ENCODE measurements at regions not wholly inside any gene's neighbourhood (a gene's known extent, or its start where the extent isn't known, plus 50 kb on each side); places are given as distances from the start of the nearest gene placed in this dataset.
"Not testable (repeated sequence)": the region's sequence is repeated elsewhere in the genome, so short reads cannot be mapped to it uniquely, and the experiment has no call there.

DNA sequence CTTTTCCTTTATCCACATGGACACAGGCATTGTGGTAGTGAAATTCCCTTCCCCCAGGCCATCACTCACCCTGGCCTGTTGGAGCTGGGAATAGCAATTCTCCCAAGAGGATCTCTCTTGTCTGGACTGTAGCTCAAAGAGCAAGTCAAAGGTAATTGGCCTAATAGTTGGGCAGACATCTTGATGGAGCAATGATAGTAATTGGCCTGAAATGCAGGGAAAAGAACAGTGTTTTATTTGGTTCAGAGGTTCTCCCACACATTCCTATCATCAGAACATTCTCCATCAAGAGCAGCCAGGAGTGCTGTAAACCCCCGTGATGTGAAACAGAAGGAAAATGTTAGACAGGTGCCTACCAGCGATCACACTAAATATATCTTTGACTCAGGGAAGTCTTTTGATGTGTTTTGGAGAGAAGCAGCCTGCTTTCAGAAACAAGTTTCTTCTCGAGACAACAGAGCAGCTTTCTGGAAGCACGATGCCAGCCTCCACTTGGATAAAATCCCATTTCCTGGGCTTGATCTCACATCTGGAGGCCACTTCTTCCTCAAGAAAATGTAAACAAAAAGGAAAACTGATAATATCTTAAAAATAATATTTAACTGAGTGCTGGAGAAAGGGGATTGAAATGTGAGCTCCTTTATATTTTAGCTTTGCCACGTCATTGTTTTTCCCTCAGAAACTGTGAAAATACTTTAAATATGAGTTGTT, 198.1 kb upstream of the WWC1 start:
- peak; percentile 12 for DNase-seq (ENCODE audit: low spot score)

DNA sequence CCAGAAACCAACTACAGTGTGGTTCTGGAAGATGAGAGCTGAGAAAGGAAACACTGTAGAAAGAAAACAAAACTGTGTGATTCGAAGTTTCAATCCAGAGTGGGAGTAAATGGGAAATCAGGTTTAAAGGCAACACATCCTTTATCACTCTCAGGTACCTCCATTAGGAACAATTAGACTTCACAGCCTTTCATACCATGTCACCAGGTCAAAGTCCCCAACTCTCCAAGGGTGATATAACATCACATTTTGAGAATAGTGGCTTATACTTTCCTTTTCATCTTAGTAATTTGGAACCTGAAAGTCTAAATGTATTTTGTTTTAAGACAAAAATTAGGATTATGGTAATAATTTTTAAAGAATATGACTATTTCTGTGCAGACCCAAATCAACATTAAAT, 194.9 kb upstream of the WWC1 start:
- no peak for DNase-seq (ENCODE audit: low spot score)

- DNase-seq (ENCODE audit: low spot score), result no peak
These were observed 193.4 kb upstream of the WWC1 start for GRCh38 chr5:168097876-168098653.

DNA sequence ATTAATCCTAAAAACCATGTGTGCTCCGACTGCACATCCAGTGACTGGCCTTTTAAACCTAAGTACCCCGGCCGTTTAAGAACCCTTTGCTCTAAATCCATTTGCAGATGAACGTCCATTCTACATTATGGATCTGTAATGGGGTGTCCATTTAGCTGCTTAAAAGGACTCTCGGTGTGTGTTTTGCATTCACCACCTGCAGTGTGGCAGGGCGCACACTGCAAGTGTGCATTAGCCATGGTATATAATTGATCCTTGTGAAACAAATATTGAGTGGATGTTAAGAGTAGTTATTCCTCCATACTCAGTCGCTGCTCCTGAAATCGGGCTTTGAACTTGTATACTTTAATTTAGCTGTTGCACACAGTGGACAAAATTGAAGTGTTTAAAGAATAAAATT, 190.1 kb upstream of the WWC1 start:
- DNase-seq (ENCODE audit: low spot score), result no peak

DNA sequence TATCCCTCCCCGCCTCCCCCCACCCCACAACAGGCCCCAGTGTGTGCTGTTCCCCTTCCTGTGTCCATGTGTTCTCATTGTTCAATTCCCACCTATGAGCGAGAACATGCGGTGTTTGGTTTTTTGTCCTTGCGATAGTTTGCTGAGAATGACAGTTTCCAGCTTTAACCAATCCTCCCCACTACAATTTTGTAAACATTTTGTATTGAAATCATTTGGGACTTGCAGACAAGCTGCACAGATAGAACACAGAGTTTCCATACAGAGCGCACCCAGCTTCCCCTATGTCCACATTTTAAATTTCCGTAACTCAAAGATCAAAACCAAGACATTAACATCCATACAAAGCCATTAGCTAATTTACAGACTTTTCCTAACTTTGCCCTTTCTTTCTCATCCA, 188.4 kb upstream of the WWC1 start:
- DNase-seq (ENCODE audit: low spot score), result not testable (repeated sequence)

DNA sequence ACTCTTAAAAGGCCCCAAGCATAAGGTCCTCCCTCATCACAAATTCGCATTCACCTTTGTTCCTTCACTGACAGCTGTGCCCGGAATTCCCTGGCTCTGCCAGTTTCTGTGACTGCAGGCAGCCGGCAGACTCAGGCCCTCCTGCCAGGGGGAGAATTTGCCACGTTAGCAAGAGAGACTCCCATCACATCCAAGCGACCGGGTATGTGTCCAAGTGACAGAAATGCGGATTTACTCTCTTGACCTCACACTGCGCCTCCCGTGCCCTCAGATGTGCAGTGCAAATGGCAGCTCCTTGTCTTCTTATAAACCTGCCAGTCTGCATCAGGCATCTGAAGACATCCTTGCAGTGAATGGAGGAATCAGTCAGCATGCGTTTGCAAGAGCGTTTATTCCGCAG, 187.1 kb upstream of the WWC1 start:
- DNase-seq (ENCODE audit: low spot score), result no peak

DNA sequence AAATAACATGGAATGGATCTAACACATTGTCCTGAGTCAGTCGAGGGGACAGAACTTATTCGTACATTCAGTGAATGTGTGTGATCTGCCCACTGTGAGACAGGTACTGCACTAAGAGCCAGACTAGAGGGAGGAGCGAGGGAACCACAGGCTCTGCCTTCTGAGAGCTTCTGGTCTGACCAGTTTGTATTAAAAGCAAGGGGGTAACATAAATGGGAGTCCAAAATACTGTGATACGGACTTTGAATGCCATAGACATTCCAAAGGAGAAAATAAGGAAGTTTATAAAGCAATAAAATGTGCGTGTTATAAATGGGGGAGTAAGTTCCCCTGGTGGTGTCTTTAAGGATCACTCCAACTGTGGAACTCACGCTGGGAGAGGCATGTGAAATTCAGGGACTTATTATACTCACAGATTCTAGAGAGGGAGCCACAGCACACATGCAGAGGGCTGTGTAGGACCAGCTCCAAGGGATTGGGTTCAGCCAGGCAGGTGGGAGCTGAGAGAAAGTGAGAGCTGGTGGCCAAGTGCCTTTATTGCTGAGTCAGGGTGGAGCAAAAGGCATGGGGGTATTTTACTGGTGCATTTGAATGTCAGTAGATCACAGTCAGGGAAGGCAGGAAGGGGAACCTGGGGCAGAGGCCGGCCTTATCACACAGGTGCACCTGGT, 186.5 kb upstream of the WWC1 start:
- DNase-seq (ENCODE audit: low spot score), result no peak

DNA sequence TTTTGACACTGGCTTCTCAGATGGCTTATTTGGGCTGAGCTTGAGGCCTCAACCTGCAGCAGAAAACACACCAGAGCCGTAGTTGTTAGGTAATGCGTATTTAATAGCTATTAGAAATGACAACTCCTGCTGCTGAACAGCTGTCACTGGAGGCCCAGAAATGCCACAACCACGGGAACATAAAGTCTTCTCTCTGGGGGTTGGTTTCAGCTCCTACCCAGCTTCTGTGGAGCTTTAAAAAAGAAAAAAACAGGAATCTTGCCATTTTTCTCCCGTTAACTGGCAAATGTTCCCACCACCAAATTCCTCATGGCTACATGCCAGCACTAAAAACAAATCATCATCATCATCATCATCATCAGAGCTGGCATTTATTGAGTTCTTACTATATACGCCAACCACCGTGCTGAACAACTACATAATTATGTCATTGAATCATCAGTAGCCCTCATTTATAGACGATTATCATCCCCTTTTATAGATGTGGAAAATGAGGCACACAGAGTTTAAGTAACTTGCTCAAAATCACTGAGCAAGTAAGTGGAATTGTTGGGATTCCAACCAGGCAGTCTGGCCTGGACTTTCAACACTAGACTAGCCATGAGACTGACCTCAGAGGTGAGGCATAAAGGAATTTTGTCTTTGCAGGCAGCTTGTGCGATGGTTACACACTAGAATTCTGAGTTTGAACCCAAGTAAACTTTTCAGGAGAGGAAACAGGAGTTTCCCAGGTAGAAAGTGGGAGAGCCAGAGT, 185.3 kb upstream of the WWC1 start:
- DNase-seq (ENCODE audit: low spot score), result peak; percentile 66

DNA sequence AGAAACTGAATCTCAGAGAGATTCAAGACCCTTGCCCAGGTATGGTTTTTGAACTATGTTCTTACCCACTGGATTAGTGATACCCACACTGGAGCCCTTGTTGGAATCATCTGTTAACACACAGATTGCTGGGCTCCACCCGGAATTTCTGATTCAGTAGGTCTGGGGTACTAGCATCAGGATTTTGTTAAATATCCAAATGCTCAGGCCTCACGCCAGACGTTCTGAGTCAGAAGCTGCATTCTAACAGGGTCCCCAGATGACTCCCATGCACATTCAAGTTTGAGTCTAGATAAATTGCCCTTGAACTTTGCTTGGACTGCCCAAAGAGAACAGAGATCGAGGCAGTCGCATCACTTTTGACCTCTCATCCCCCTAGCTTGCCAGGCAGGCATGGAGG, 182.0 kb upstream of the WWC1 start:
- peak; percentile 63 for DNase-seq (ENCODE audit: low spot score)

DNA sequence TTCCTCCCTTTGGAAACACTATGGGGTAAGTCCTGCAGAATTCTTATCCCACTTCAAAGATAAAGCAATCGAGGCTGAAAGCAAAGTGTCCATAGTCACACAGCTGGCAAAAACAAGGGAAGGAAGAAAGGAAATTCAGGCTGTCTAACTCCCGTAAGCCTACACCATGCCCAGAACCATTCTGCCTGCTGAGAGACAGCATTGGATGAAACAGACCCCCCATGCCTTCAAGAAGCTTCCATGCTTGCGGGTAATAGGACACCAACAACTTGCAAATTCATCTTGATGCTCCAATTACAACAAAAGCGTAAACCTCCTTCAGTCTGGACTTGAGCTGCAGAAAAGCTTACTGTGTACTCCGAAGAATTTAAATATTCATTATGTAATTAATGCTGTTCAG, 181.1 kb upstream of the WWC1 start:
- DNase-seq (ENCODE audit: low spot score), result peak; percentile 13

- DNase-seq (ENCODE audit: low spot score), result no peak
These were observed 180.3 kb upstream of the WWC1 start for GRCh38 chr5:168110870-168111832.

DNA sequence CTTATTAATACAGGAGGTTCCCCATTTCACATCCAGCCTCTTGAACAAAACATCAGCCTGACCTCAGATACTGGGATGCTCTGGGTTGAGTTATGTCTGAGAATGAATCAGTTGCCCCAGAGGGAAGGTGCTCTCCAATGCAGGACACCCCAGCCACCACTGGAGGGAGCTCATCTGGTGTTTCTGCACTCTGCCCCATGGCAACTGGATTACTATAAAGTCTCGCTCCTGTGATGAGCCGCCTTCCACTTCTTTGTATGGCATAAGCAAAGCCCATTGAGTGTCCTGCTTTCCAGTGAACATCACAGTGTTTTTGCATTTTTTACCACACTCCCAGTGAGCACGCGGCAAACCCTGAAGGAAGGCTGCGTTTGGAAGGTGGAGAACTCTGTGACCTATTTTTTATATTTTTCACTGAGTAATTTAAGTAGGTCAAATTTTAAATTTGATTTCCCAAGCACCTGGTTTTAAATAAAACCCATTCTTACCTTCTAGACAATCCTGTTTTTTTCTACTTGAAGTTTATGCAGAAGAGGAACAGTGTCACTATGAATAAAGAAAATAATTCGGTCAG, 176.9 kb upstream of the WWC1 start:
- peak; percentile 70 for DNase-seq (ENCODE audit: low spot score)

DNA sequence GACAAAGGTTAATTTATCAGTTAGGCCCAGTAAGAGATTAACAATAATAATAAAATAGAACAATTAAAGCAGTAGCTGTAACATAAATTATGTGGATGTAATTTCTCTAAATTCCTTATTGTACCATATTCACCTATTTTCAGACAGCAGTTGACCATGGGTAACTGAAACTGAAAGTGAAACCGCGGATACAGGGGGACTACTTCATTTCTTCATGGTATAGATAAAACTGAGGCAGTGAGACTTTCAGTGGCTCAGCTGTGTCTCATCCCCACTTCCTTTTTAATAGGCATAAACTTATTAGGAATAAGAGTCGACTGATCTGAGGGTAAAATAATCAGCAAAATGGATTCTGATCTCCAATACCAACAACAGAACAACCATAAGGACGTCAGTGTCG, 174.0 kb upstream of the WWC1 start:
- DNase-seq (ENCODE audit: low spot score), result no peak

DNA sequence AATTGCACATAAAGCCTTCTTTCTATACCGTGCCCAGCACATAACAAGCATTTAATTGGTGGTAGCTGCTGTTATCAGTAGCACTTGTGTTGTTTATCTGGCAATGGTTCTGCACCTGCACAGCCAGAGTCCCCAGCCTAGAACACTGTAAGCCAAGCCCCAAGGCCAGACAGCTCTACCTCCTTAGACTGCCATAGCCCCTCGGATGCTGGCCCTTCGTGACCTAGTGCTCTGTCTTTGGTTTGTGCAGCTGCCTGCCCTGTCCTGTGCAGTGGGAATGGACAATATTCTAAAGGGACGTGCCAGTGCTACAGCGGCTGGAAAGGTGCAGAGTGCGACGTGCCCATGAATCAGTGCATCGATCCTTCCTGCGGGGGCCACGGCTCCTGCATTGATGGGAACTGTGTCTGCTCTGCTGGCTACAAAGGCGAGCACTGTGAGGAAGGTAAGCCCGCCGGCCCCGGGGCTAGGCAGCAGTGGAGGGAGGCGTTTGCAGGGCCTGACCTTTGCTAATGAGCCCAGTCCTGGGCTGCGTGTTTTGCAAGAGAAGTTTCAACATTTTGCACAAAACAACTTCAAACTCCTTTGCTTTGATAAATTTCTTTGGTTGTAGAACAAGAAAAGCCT, 173.3 kb upstream of the WWC1 start:
- DNase-seq (ENCODE audit: low spot score), result no peak

DNA sequence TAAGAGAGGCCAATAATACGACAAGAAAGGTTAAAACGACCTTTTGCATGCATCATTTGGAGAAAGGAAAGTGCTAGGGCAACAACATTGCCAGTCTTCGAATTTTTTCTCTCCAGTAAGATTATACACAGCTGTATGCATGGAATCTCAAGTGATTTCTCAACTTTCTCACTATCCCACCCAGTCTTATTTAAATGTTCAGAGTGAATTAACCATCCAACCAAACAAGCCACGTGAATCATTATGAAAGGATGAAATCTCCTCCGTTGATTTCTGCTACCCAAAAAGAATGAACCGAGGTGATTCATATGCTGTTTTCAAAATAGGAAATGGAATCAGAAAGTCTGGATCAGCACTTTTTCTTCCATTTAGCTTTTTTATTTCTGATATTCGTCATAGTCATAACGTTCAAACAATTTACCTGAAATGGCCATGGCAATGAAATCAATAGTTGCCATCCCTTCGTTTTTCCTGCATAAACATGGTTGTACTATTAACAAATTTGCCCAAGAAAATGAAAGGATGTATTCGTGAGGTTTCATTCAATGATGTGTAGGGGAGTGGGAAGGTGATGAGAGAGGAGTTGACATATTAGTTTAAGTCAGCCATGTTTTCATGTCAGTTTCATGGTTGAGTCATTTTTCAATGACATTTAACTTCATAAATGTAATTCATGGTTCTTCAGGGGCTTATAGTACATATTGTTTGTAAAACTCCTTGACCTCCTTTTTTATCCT, 170.9 kb upstream of the WWC1 start:
- DNase-seq (ENCODE audit: low spot score), result no peak

- DNase-seq (ENCODE audit: low spot score), result no peak
These were observed 170.3 kb upstream of the WWC1 start for GRCh38 chr5:168121138-168121494.

DNA sequence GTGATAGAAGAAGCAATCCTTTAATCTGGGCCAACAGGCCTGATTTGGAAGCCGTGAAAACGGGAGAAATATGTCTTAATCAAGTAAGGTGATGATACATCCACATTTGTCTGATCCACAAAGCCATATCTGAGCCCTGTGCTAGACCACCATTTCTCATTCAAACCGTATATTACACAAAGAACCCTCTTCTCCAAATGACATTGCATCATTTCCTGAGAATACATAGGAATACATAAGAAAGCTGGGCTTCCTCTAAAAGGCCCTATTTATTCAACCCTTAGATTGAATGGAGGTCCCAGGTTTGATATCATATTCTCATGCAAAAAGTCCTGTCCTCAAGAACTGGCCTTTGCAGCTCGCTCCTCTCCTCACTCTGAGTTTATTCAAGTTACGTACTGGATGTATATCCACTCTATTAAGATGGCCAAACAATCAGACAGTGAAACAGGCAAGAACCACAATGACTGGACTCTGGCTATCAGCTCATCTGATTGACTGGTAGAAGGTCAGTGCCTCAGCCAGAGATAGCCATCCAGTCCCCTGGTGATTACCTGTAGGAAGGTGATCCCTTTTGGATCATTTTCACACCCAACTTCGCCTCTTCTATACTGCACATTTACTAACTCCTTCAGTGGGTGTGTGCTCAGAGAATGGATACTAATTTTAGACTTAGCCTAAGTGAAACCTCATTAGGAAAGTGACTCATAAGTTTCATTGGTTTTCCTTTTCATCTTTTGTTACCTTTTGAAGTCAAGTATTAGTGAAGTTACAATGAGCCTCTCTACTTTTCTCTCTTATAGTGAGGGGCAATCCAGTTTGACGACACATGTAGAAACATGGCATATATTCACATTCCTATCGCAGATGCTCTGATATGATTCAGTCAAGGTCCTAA, 167.6 kb upstream of the WWC1 start:
- DNase-seq (ENCODE audit: low spot score), result no peak

DNA sequence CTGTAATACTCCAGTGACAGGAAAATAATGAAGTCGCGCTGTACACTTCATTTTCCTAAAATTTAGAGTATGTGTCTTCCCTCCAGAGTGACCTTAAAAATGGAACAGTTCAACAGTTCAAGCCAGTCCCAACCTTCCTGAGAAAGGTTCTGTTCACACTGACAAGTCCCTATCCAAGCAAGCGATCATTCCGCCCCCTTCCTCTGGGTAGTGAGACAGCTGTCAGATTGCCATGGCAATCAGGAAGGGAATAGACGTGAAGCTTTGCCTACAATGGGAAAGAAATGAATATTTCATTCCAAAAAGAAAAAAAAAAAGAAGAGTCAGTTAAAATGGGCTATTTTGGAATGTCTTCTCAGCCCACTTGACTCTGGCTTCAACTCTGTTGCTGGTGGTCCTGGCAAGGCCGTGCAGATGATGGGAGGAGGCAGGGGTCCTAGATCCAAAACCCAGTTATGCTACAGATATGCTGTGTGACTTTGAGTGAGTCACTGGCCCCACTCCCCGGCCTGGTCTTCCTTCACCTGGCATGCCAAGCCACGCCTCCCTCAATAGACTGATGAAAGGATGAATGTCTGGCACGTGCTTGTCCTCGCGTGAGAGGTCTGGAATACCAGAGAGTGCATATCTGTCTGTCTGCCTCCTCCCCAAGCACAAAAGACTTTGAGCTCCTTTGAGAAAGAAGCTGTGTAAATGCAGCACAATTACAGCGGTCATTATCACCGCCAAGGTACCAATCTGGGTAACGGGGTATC, 165.8 kb upstream of the WWC1 start:
- DNase-seq (ENCODE audit: low spot score), result no peak

All from GM03348 (cell line).